BJ (cell line): ENCODE measurements at regions not wholly inside any gene's neighbourhood (a gene's known extent, or its start where the extent isn't known, plus 50 kb on each side); places are given as distances from the start of the nearest gene placed in this dataset.

ENCODE experiments used
- CTCF ChIA-PET: fragments of 350-600 bp; formaldehyde crosslinking; extraction: SDS; loops from one replicate; lab custom pipeline; 2021; ENCODE audit warnings: antibody characterized with exemption, inconsistent platforms; lab: Yijun Ruan, JAX
- POLR2A ChIA-PET: fragments of 300-600 bp; sonication (Branson Sonifier 250); formaldehyde crosslinking; extraction: SDS; loops from one replicate; lab custom pipeline; 2021; ENCODE audit warnings: antibody characterized with exemption; lab: Charles Lee
- DNase-seq: peaks from one replicate; pipeline ENCODE4 v3.0.0-alpha.2; 2011; ENCODE audit warnings: low read depth
- H3K27me3 ChIP-seq: 2 replicates; pipeline ENCODE4 v1.6.0; 2011; ENCODE audit warnings: low read length; ENCODE audit not compliant: control insufficient read depth, insufficient read depth
- H3K36me3 ChIP-seq: 2 replicates; pipeline ENCODE4 v1.5.1; 2011; ENCODE audit warnings: low read length; ENCODE audit not compliant: control insufficient read depth, insufficient read depth
- H3K4me3 ChIP-seq: 2 replicates; pipeline ENCODE4 v1.5.1; 2011; ENCODE audit warnings: low read depth, mild to moderate bottlenecking, control low read depth, low read length
- CTCF ChIP-seq: IDR thresholded peaks from 2 replicates; pipeline ENCODE4 v1.5.1; 2011; ENCODE audit warnings: low read depth, mild to moderate bottlenecking, control low read depth, inconsistent platforms, low read length, moderate library complexity; ENCODE audit not compliant: insufficient read depth

GRCh38 chr2:172322049-172322448 lies 105.3 kb upstream of the ITGA6 start:
- DNase-seq: no peak
- Histone ChIP-seq H3K36me3 (no peaks in the 10 kb centered on the region), H3K4me3 (no peak overlapping the region), H3K27me3 (no peaks in the 10 kb centered on the region)
- no peak for TF ChIP-seq CTCF
- ChIA-PET CTCF (no interaction called here), POLR2A (no interaction called here)

- no peak for TF ChIP-seq CTCF
- Histone ChIP-seq H3K36me3 (no peaks in the 10 kb centered on the region), H3K4me3 (no peak overlapping the region), H3K27me3 (no peaks in the 10 kb centered on the region)
- CTCF ChIA-PET: interaction anchor here (1.0 kb wide), 1 partner anchor 139 kb away, joined by 3 read pairs; no protein-coding TSS in a partner anchor
- no peak for DNase-seq
- POLR2A ChIA-PET: no interaction called here
Observed at GRCh38 chr2:172323256-172323655, 104.1 kb upstream of the ITGA6 start.

- Histone ChIP-seq H3K36me3 (no peaks in the 10 kb centered on the region), H3K4me3 (no peak overlapping the region), H3K27me3 (no peaks in the 10 kb centered on the region)
- no peak for DNase-seq
- no peak for TF ChIP-seq CTCF
- ChIA-PET CTCF (interaction anchor here (1.0 kb wide), 1 partner anchor 138 kb away, joined by 3 read pairs; no protein-coding TSS in a partner anchor), POLR2A (no interaction called here)
Observed at GRCh38 chr2:172323861-172324597, 103.4 kb upstream of the ITGA6 start.

GRCh38 chr2:172326211-172326509 lies 101.2 kb upstream of the ITGA6 start:
- TF ChIP-seq CTCF: no peak
- Histone ChIP-seq H3K36me3 (no peaks in the 10 kb centered on the region), H3K27me3 (no peaks in the 10 kb centered on the region), H3K4me3 (no peak overlapping the region)
- ChIA-PET POLR2A (no interaction called here), CTCF (interaction anchor here (0.9 kb wide), 1 partner anchor 136 kb away, joined by 3 read pairs; no protein-coding TSS in a partner anchor)
- DNase-seq: no peak

- ChIA-PET CTCF (interaction anchor here (1.0 kb wide), 1 partner anchor 133 kb away, joined by 4 read pairs; no protein-coding TSS in a partner anchor), POLR2A (no interaction called here)
- no peak overlapping the region for H3K4me3 ChIP-seq
- DNase-seq: peak; percentile 65
- H3K36me3 ChIP-seq: no peaks in the 10 kb centered on the region
- no peaks in the 10 kb centered on the region for H3K27me3 ChIP-seq
- no peak for TF ChIP-seq CTCF
Observed at GRCh38 chr2:172328103-172328841, 99.1 kb upstream of the ITGA6 start.
